ENCODE measurements at regions not wholly inside any gene's neighbourhood (a gene's known extent, or its start where the extent isn't known, plus 50 kb on each side); places are given as distances from the start of the nearest gene placed in this dataset.
A peak's percentile ranks its signal among the peaks of the same experiment; 100 is the strongest.
"Not testable (repeated sequence)": the region's sequence is repeated elsewhere in the genome, so short reads cannot be mapped to it uniquely, and the experiment has no call there.

DNA sequence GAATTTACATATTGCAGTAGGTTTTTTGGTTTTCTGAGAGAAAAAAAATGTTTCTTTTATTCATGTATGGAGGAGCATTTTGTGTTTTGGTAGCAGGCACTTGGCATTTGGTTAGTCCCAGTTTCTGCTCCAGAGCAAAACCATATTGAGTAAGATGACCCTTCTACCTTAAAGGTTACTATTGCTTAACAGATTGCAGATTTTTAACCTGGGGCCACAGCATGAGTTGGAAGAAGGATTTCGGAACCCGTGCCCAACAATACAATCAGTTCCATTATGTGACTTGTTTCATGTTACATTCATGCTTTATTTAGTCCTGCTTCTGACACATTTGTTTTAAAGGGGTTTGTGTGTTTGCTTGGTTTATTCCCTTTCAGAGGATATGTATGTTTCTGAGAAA lies 496.3 kb downstream of the TFAP2B start:
- in situ Hi-C loops (cut with HindIII; ENCODE audit: low pct_unique_long_range_greater_than_20kb, low sequenced_read_pairs): no loop called here
- no peak for DNase-seq (ENCODE audit: low read depth in 1 of 2, low spot score in 1 of 2)
- TF ChIP-seq JUND (IDR thresholded peaks at IDR 0.05; ENCODE audit: low read depth): no peak

- in situ Hi-C loops (cut with HindIII; ENCODE audit: low pct_unique_long_range_greater_than_20kb, low sequenced_read_pairs): no loop called here
- no peak for TF ChIP-seq JUND (IDR thresholded peaks at IDR 0.05; ENCODE audit: low read depth)
- no peak for DNase-seq (ENCODE audit: low read depth in 1 of 2, low spot score in 1 of 2)
Measured at GRCh38 chr6:51318674-51319073, 500.0 kb downstream of the TFAP2B start.

- DNase-seq (ENCODE audit: low read depth in 1 of 2, low spot score in 1 of 2); in situ Hi-C loops (cut with HindIII; ENCODE audit: low pct_unique_long_range_greater_than_20kb, low sequenced_read_pairs): not testable (repeated sequence)
Measured at GRCh38 chr6:51321477-51321876, 502.8 kb downstream of the TFAP2B start.

DNA sequence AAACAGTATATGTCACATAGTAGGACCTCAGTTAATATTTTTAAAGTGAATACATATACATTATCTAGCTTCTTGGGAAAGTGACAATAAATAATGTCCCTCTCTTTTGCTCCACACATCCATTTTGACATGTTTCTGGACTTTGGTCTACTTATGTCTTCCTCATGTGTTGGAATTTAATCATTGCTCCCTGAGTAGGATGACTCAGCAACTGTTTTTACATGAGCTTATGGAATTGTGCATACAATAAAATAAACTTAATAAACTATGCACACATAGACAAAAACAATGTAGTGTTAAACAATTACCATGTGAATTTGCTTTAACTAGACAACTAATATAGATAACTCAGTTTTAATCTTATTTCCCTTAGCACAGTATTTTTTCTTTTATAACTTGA lies 503.8 kb downstream of the TFAP2B start:
- in situ Hi-C loops (cut with HindIII; ENCODE audit: low pct_unique_long_range_greater_than_20kb, low sequenced_read_pairs): no loop called here
- TF ChIP-seq JUND (IDR thresholded peaks at IDR 0.05; ENCODE audit: low read depth): no peak
- no peak for DNase-seq (ENCODE audit: low read depth in 1 of 2, low spot score in 1 of 2)

GRCh38 chr6:51323056-51323455 lies 504.4 kb downstream of the TFAP2B start:
- in situ Hi-C loops (cut with HindIII; ENCODE audit: low pct_unique_long_range_greater_than_20kb, low sequenced_read_pairs): no loop called here
- no peak for TF ChIP-seq JUND (IDR thresholded peaks at IDR 0.05; ENCODE audit: low read depth)
- DNase-seq (ENCODE audit: low read depth in 1 of 2, low spot score in 1 of 2): no peak

- TF ChIP-seq JUND (IDR thresholded peaks at IDR 0.05; ENCODE audit: low read depth): no peak
- in situ Hi-C loops (cut with HindIII; ENCODE audit: low pct_unique_long_range_greater_than_20kb, low sequenced_read_pairs): no loop called here
- no peak for DNase-seq (ENCODE audit: low read depth in 1 of 2, low spot score in 1 of 2)
Measured at GRCh38 chr6:51330971-51331370, 512.3 kb downstream of the TFAP2B start.

GRCh38 chr6:51335543-51335942 lies 516.9 kb downstream of the TFAP2B start:
- peak in 1 of 2 experiments; percentile 47 for DNase-seq (ENCODE audit: low read depth in 1 of 2, low spot score in 1 of 2)
- TF ChIP-seq JUND (IDR thresholded peaks at IDR 0.05; ENCODE audit: low read depth): no peak
- in situ Hi-C loops (cut with HindIII; ENCODE audit: low pct_unique_long_range_greater_than_20kb, low sequenced_read_pairs): no loop called here

DNA sequence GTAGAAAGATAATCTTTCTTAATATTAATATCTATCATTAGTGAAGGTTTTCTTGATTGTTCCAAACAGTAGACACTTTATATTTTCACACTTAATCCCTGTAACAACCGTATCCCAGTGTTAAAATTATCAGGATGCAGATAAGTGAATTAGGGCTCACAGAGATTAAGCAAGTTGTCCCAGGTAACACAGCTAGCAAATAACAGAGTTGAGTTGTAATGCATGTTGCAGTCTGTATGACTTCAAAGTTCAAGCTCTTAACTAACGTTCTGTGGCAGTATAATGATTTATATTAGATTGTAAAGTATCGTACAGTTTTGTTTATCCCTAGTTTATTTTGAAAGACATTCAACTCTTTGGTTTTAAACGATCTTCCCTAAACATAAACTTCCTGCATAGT lies 517.5 kb downstream of the TFAP2B start:
- TF ChIP-seq JUND (IDR thresholded peaks at IDR 0.05; ENCODE audit: low read depth): no peak
- DNase-seq (ENCODE audit: low read depth in 1 of 2, low spot score in 1 of 2): no peak
- in situ Hi-C loops (cut with HindIII; ENCODE audit: low pct_unique_long_range_greater_than_20kb, low sequenced_read_pairs): no loop called here

DNA sequence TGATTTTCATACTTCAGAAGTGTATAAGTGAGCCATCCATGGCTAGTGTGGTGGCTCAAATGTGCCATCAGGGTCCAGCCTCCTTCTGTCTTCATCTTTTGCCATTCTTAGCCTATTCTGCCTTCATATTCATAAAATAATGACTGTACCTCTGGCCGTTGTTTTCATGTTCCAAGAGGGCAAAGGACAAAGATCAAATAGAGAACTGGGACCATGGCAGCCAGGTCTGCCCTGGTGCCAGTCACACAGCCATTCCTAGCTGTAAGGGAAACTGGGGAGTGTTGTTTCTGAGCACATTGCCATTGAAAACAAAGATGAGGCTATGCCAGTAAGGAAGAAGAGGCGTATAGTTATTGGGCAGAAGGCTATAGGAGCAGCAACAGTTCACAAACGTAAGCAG lies 518.6 kb downstream of the TFAP2B start:
- TF ChIP-seq JUND (IDR thresholded peaks at IDR 0.05; ENCODE audit: low read depth): no peak
- in situ Hi-C loops (cut with HindIII; ENCODE audit: low pct_unique_long_range_greater_than_20kb, low sequenced_read_pairs): no loop called here
- DNase-seq (ENCODE audit: low read depth in 1 of 2, low spot score in 1 of 2): no peak

- no peak for TF ChIP-seq JUND (IDR thresholded peaks at IDR 0.05; ENCODE audit: low read depth)
- in situ Hi-C loops (cut with HindIII; ENCODE audit: low pct_unique_long_range_greater_than_20kb, low sequenced_read_pairs): no loop called here
- no peak for DNase-seq (ENCODE audit: low read depth in 1 of 2, low spot score in 1 of 2)
Measured at GRCh38 chr6:51339108-51339507, 520.4 kb downstream of the TFAP2B start.

GRCh38 chr6:51339728-51340127 lies 521.1 kb downstream of the TFAP2B start:
- in situ Hi-C loops (cut with HindIII; ENCODE audit: low pct_unique_long_range_greater_than_20kb, low sequenced_read_pairs): no loop called here
- peak in 1 of 2 experiments; percentile 10 for DNase-seq (ENCODE audit: low read depth in 1 of 2, low spot score in 1 of 2)

GRCh38 chr6:51342393-51342792 lies 523.7 kb downstream of the TFAP2B start:
- in situ Hi-C loops (cut with HindIII; ENCODE audit: low pct_unique_long_range_greater_than_20kb, low sequenced_read_pairs): no loop called here
- no peak for DNase-seq (ENCODE audit: low read depth in 1 of 2, low spot score in 1 of 2)
- no peak for TF ChIP-seq JUND (IDR thresholded peaks at IDR 0.05; ENCODE audit: low read depth)

More at GRCh38 chr6:51339728-51340127, 521.1 kb downstream of the TFAP2B start:
- TF ChIP-seq JUND (IDR thresholded peaks at IDR 0.05; ENCODE audit: low read depth): no peak

DNA sequence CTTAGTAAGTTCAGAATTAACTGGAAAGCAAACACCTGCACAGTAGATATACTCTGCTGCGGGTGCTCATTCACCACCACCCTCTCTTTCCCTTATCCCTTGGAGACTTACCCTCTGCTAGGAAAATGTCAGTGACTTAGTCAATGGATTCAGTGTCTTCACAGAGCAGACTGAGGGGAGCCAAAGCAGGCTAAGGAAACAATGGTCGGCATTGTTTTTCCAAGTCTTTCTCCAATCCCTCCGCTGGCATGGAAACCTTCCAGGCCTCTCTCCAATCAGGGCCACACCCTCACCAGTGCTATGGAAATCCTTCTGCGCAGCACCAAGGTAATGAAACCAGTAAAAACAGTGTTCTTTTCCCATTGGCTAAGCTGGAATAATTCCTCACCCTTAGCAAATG lies 531.2 kb downstream of the TFAP2B start:
- DNase-seq (ENCODE audit: low read depth in 1 of 2, low spot score in 1 of 2): no peak
- in situ Hi-C loops (cut with HindIII; ENCODE audit: low pct_unique_long_range_greater_than_20kb, low sequenced_read_pairs): no loop called here
- TF ChIP-seq JUND (IDR thresholded peaks at IDR 0.05; ENCODE audit: low read depth): no peak

- DNase-seq (ENCODE audit: low read depth in 1 of 2, low spot score in 1 of 2): peak; percentile 13 to 39
- in situ Hi-C loops (cut with HindIII; ENCODE audit: low pct_unique_long_range_greater_than_20kb, low sequenced_read_pairs): no loop called here
- TF ChIP-seq JUND (IDR thresholded peaks at IDR 0.05; ENCODE audit: low read depth): no peak
Measured at GRCh38 chr6:51350308-51350904, 531.7 kb downstream of the TFAP2B start.
